Panc1 (cell line): ENCODE measurements at regions not wholly inside any gene's neighbourhood (a gene's known extent, or its start where the extent isn't known, plus 50 kb on each side); places are given as distances from the start of the nearest gene placed in this dataset.

Source experiments
- CTCF ChIP-seq: fragments of 450-650 bp; IDR thresholded peaks from 2 replicates; pipeline ENCODE4 v1.5.1; 2017; ENCODE audit warnings: mild to moderate bottlenecking
- POLR2AphosphoS5 ChIP-seq: IDR thresholded peaks from 2 replicates; pipeline ENCODE4 v1.6.1; 2012; ENCODE audit warnings: mild to moderate bottlenecking, low read depth, low read length, moderate library complexity
- REST ChIP-seq, 2 experiments: IDR thresholded peaks; 2 replicates each; pipeline ENCODE4 v1.6.1; 2011 to 2012; ENCODE audit warnings: low read depth in 2 of 2, control low read depth in 1 of 2, low read length in 1 of 2, mild to moderate bottlenecking in 1 of 2, moderate library complexity in 1 of 2; ENCODE audit not compliant: insufficient read depth in 1 of 2
- TCF7L2 ChIP-seq: IDR thresholded peaks from 2 replicates; pipeline ENCODE4 v1.6.1; 2011; ENCODE audit warnings: mild to moderate bottlenecking, low read depth, low read length, inconsistent platforms

DNA sequence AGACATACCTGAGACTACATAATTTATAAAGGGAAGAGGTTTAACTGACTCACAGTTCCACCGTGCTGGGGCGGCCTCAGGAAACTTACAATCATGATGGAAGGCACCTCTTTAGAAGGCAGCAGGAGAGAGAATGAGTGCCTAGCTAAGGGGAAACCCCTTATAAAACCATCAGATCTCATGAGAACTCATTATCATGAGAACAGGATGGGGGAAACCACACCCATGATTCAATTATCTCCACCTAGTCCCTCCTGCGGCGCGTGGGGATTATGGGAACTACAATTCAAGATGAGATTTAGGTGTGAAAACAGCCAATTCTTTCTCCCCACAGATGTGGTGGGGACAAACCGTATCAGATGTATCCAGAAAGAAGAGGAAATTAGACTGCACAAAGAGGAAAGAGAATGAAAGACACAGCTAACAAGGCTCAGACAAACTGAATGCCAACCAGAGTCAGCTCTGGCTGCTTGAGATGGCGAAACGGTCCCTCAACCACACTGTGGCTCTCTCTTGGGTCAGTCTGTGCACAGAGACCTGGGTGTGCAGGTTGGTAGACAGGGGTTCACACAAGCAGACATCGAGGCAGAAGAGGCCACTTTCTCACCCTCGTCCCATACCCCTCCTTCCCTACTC lies 375.6 kb downstream of the SFMBT2 start:
- TF ChIP-seq CTCF = no peak
- no peak for TF ChIP-seq REST (IDR thresholded peaks at IDR 0.05; ENCODE audit: insufficient read depth in 1 of 2, low read depth in 2 of 2, low read length in 1 of 2)
- TF ChIP-seq TCF7L2 = no peak
- no peak for TF ChIP-seq POLR2AphosphoS5
